GM18507 (cell line): ENCODE measurements at regions not wholly inside any gene's neighbourhood (a gene's known extent, or its start where the extent isn't known, plus 50 kb on each side); places are given as distances from the start of the nearest gene placed in this dataset.
"Not testable (repeated sequence)": the region's sequence is repeated elsewhere in the genome, so short reads cannot be mapped to it uniquely, and the experiment has no call there.

Experiments used
- DNase-seq: peaks from one replicate; pipeline ENCODE4 v3.0.0; 2011; ENCODE audit warnings: low read depth; ENCODE audit not compliant: insufficient read length; ENCODE audit errors: extremely low spot score
- FAIRE-seq: peaks from 2 replicates; lab custom pipeline; 2011; peaks lifted over from hg19 to GRCh38; lab: Jason Lieb, UNC

GRCh38 chr2:138244501-138244925, 257.1 kb upstream of the SPOPL start:
- no peak for FAIRE-seq
- DNase-seq: no peak

GRCh38 chr2:138245310-138245709, 256.3 kb upstream of the SPOPL start:
- FAIRE-seq: no peak

GRCh38 chr2:138247302-138247701, 254.3 kb upstream of the SPOPL start:
- FAIRE-seq (no peak), DNase-seq (no peak)

More at GRCh38 chr2:138245310-138245709, 256.3 kb upstream of the SPOPL start:
- DNase-seq: no peak

- FAIRE-seq (no peak), DNase-seq (no peak)
These were observed 252.4 kb upstream of the SPOPL start for GRCh38 chr2:138249207-138249606.

GRCh38 chr2:138250843-138251320, 250.7 kb upstream of the SPOPL start:
- peak; percentile 51 for FAIRE-seq
- DNase-seq: not testable (repeated sequence)

GRCh38 chr2:138252587-138252986, 249.0 kb upstream of the SPOPL start:
- FAIRE-seq (no peak), DNase-seq (no peak)

- no peak for DNase-seq
- FAIRE-seq: no peak
These were observed 245.9 kb upstream of the SPOPL start for GRCh38 chr2:138255670-138256069.

- FAIRE-seq: peak; percentile 76
- DNase-seq: no peak
These were observed 234.2 kb upstream of the SPOPL start for GRCh38 chr2:138267161-138267901.

GRCh38 chr2:138267902-138268254, 233.7 kb upstream of the SPOPL start:
- DNase-seq (no peak), FAIRE-seq (no peak)

- FAIRE-seq: no peak
- DNase-seq: no peak
These were observed 231.8 kb upstream of the SPOPL start for GRCh38 chr2:138269765-138270164.

GRCh38 chr2:138271467-138271866, 230.1 kb upstream of the SPOPL start:
- DNase-seq (no peak), FAIRE-seq (no peak)

- no peak for DNase-seq
- no peak for FAIRE-seq
These were observed 228.9 kb upstream of the SPOPL start for GRCh38 chr2:138272524-138273195.

- DNase-seq, FAIRE-seq: not testable (repeated sequence)
These were observed 228.3 kb upstream of the SPOPL start for GRCh38 chr2:138273280-138273679.

GRCh38 chr2:138274421-138275291, 226.9 kb upstream of the SPOPL start:
- DNase-seq: no peak
- FAIRE-seq: no peak

- DNase-seq (no peak), FAIRE-seq (no peak)
These were observed 226.3 kb upstream of the SPOPL start for GRCh38 chr2:138275292-138275690.

- FAIRE-seq: no peak
These were observed 225.7 kb upstream of the SPOPL start for GRCh38 chr2:138275881-138276280.

GRCh38 chr2:138276339-138276738, 225.2 kb upstream of the SPOPL start:
- no peak for DNase-seq
- no peak for FAIRE-seq

More at GRCh38 chr2:138275881-138276280, 225.7 kb upstream of the SPOPL start:
- no peak for DNase-seq

GRCh38 chr2:138277062-138277461, 224.5 kb upstream of the SPOPL start:
- FAIRE-seq (no peak), DNase-seq (no peak)

- no peak for DNase-seq
- FAIRE-seq: no peak
These were observed 221.7 kb upstream of the SPOPL start for GRCh38 chr2:138279871-138280270.
